Endothelial cell (in vitro differentiated cells): ENCODE measurements at regions not wholly inside any gene's neighbourhood (a gene's known extent, or its start where the extent isn't known, plus 50 kb on each side); places are given as distances from the start of the nearest gene placed in this dataset.

ENCODE experiments used
- DNase-seq: peaks from one replicate; pipeline ENCODE4 v3.0.0; 2021; ENCODE audit warnings: low spot score
- H3K27ac Mint-ChIP-seq: one replicate; pipeline ENCODE4 v1.8.0; 2021; ENCODE audit warnings: mixed read lengths, inconsistent platforms; ENCODE audit not compliant: unreplicated experiment
- H3K27me3 Mint-ChIP-seq: one replicate; pipeline ENCODE4 v1.8.0; 2021; ENCODE audit warnings: mild to moderate bottlenecking, moderate library complexity, mixed read lengths, inconsistent platforms; ENCODE audit not compliant: unreplicated experiment
- H3K36me3 Mint-ChIP-seq: one replicate; pipeline ENCODE4 v1.8.0; 2021; ENCODE audit warnings: mild to moderate bottlenecking, low read depth, mixed read lengths, inconsistent platforms; ENCODE audit not compliant: unreplicated experiment
- H3K4me1 Mint-ChIP-seq: one replicate; pipeline ENCODE4 v1.8.0; 2021; ENCODE audit warnings: mild to moderate bottlenecking, mixed read lengths, inconsistent platforms; ENCODE audit not compliant: unreplicated experiment
- H3K4me3 Mint-ChIP-seq: one replicate; pipeline ENCODE4 v1.8.0; 2021; ENCODE audit warnings: mild to moderate bottlenecking, mixed read lengths, inconsistent platforms; ENCODE audit not compliant: unreplicated experiment
- H3K9me3 Mint-ChIP-seq: one replicate; pipeline ENCODE4 v1.8.0; 2021; ENCODE audit warnings: mixed read lengths, inconsistent platforms; ENCODE audit not compliant: unreplicated experiment
- CTCF ChIP-seq: fragments of 200-600 bp; sonication (generic); IDR thresholded peaks from one replicate; pipeline ENCODE4 v1.5.0; 2021; ENCODE audit warnings: antibody characterized with exemption; ENCODE audit not compliant: unreplicated experiment

GRCh38 chr1:71232786-71233185 is 152.0 kb upstream of the ZRANB2 start:
- Mint-ChIP-seq H3K4me3 (no peak overlapping the region), H3K36me3 (no peaks in the 10 kb centered on the region), H3K27ac (no peak overlapping the region), H3K4me1 (peaks cover 24% of the 10 kb centered on the region), H3K27me3 (no peaks in the 10 kb centered on the region), H3K9me3 (no peaks in the 10 kb centered on the region)
- TF ChIP-seq CTCF = no peak
- no peak for DNase-seq

GRCh38 chr1:71232166-71232763 is 151.4 kb upstream of the ZRANB2 start:
- H3K27me3 Mint-ChIP-seq = no peaks in the 10 kb centered on the region
- no peaks in the 10 kb centered on the region for H3K36me3 Mint-ChIP-seq
- no peaks in the 10 kb centered on the region for H3K9me3 Mint-ChIP-seq
- no peak overlapping the region for H3K27ac Mint-ChIP-seq
- TF ChIP-seq CTCF = no peak
- DNase-seq = no peak
- H3K4me3 Mint-ChIP-seq = no peak overlapping the region
- peaks cover 23% of the 10 kb centered on the region for H3K4me1 Mint-ChIP-seq

- peaks cover 19% of the 10 kb centered on the region for H3K4me1 Mint-ChIP-seq
- no peaks in the 10 kb centered on the region for H3K27me3 Mint-ChIP-seq
- no peak overlapping the region for H3K27ac Mint-ChIP-seq
- no peak for DNase-seq
- no peaks in the 10 kb centered on the region for H3K9me3 Mint-ChIP-seq
- no peak for TF ChIP-seq CTCF
- H3K36me3 Mint-ChIP-seq = no peaks in the 10 kb centered on the region
- H3K4me3 Mint-ChIP-seq = no peak overlapping the region
These were observed 150.9 kb upstream of the ZRANB2 start for GRCh38 chr1:71231751-71232150.

GRCh38 chr1:71228742-71229365 is 148.0 kb upstream of the ZRANB2 start:
- Mint-ChIP-seq H3K36me3 (no peaks in the 10 kb centered on the region), H3K9me3 (no peaks in the 10 kb centered on the region), H3K27me3 (no peaks in the 10 kb centered on the region), H3K27ac (no peak overlapping the region), H3K4me1 (peaks cover 5% of the 10 kb centered on the region), H3K4me3 (no peak overlapping the region)
- no peak for TF ChIP-seq CTCF
- DNase-seq = no peak

GRCh38 chr1:71228241-71228640 is 147.4 kb upstream of the ZRANB2 start:
- Mint-ChIP-seq H3K36me3 (no peaks in the 10 kb centered on the region), H3K4me1 (peaks cover 8% of the 10 kb centered on the region), H3K27ac (no peak overlapping the region), H3K27me3 (peaks cover 1% of the 10 kb centered on the region), H3K9me3 (no peaks in the 10 kb centered on the region), H3K4me3 (no peak overlapping the region)
- no peak for TF ChIP-seq CTCF
- DNase-seq = no peak
